ENCODE measurements at regions not wholly inside any gene's neighbourhood (a gene's known extent, or its start where the extent isn't known, plus 50 kb on each side); places are given as distances from the start of the nearest gene placed in this dataset.

- TF ChIP-seq ZNF580 (CRISPR knock-in tag; IDR thresholded peaks at IDR 0.05; ENCODE audit: borderline replicate concordance, low read depth): no peak
These were observed 137.8 kb upstream of the CCL2 start (continued) for GRCh38 chr17:34117332-34117731.

- no peak for FAIRE-seq
- intact Hi-C loops (cut with micrococcal nuclease; ENCODE audit: unreplicated experiment) (no loop called here), in situ Hi-C loops (cut with HindIII; ENCODE audit: extremely low pct_ligation_motif_present, low pct_unique_long_range_greater_than_20kb) (no loop called here)
- no peak overlapping the region for H2AFZ ChIP-seq (ENCODE audit: low read length)
- no TSS peak for BruUV-seq (replicated peaks)
- no peak for ATAC-seq
- H3K79me2 ChIP-seq (ENCODE audit: insufficient read depth, low read length): no peaks in the 10 kb centered on the region
- ChIA-PET POLR2A (no interaction called here), CTCF (ENCODE audit: low intra/inter-chr PET ratio, low total read pairs) (no interaction called here)
- H3K36me3 ChIP-seq (replicated peaks in 1 of 2; ENCODE audit: control insufficient read depth in 1 of 2, insufficient read depth in 2 of 2, low read length in 2 of 2): no peaks in the 10 kb centered on the region
- no peak overlapping the region for H3K4me3 ChIP-seq (replicated peaks in 1 of 3; ENCODE audit: insufficient read depth in 1 of 3, low read depth in 2 of 3, low read length in 3 of 3)
- no peaks in the 10 kb centered on the region for H3K9me3 ChIP-seq (ENCODE audit: low read length)
- 0% methylated on average over 1 of the region's 1 CpG for WGBS (ENCODE audit: low lambda C conversion rate)
- H3K27me3 ChIP-seq (ENCODE audit: control insufficient read depth in 1 of 2, insufficient read depth in 2 of 2, low read length in 2 of 2): no peaks in the 10 kb centered on the region
- no peak overlapping the region for H3K9ac ChIP-seq (ENCODE audit: insufficient read depth, low read depth, low read length)
- TF ChIP-seq TRAFD1 (CRISPR knock-in tag; IDR thresholded peaks at IDR 0.05; ENCODE audit: borderline replicate concordance) (no peak), ZFP62 (CRISPR knock-in tag; IDR thresholded peaks at IDR 0.05) (no peak), HOXA3 (CRISPR knock-in tag; IDR thresholded peaks at IDR 0.05) (no peak), ELF3 (CRISPR knock-in tag; IDR thresholded peaks at IDR 0.05) (no peak), LBX2 (CRISPR knock-in tag; IDR thresholded peaks at IDR 0.05; ENCODE audit: borderline replicate concordance) (no peak), ZNF251 (CRISPR knock-in tag; IDR thresholded peaks at IDR 0.05) (no peak), REXO4 (CRISPR knock-in tag; IDR thresholded peaks at IDR 0.05; ENCODE audit: borderline replicate concordance) (no peak), ZNF552 (CRISPR knock-in tag; IDR thresholded peaks at IDR 0.05; ENCODE audit: borderline replicate concordance) (no peak), ZNF83 (CRISPR knock-in tag; IDR thresholded peaks at IDR 0.05; ENCODE audit: borderline replicate concordance) (no peak), GMEB2 (CRISPR knock-in tag; IDR thresholded peaks at IDR 0.05; ENCODE audit: low read depth) (no peak), ZNF780A (CRISPR knock-in tag; IDR thresholded peaks at IDR 0.05) (no peak)
- H4K20me1 ChIP-seq (ENCODE audit: insufficient read depth, low read length): no peaks in the 10 kb centered on the region
- no peaks in the 10 kb centered on the region for H3K4me1 ChIP-seq (ENCODE audit: insufficient read depth, low read length)
- H3K27ac ChIP-seq (ENCODE audit: extremely low read length, insufficient read depth, low read length): no peak overlapping the region
- DNase-seq (ENCODE audit: low spot score): no peak
- H3K4me2 ChIP-seq (ENCODE audit: low read depth, low read length): no peak overlapping the region
These were observed 137.3 kb upstream of the CCL2 start for GRCh38 chr17:34117811-34118210.

All from HepG2 (cell line).